Right lobe of liver (tissue), 4 donors: ENCODE measurements at regions not wholly inside any gene's neighbourhood (a gene's known extent, or its start where the extent isn't known, plus 50 kb on each side); places are given as distances from the start of the nearest gene placed in this dataset.

ENCODE experiments used
- CTCF ChIP-seq, 4 donors: fragments of 200-600 bp in 3 of 4; fragments of 450-650 bp in 1 of 4; IDR thresholded peaks; one replicate each; pipeline versions ENCODE4 v1.5.1 to v1.8.0; 2016 to 2022; ENCODE audit warnings: antibody characterized with exemption in 4 of 4, mild to moderate bottlenecking in 2 of 4
- POLR2A ChIP-seq: fragments of 450-650 bp; IDR thresholded peaks from one replicate; pipeline ENCODE4 v1.6.1; 2017; ENCODE audit warnings: antibody characterized with exemption, mild to moderate bottlenecking
- donor health status: DM: no; HTN: no; CAD: no.
- donor health status: DM: no; HTN: no; CAD: no.
- donor health status: DM: no; HTN: yes; CAD: no.

GRCh38 chr17:72535346-72535745, 414.5 kb downstream of the SOX9 start:
- TF ChIP-seq POLR2A (no peak), CTCF (IDR thresholded peaks at IDR 0.05) (no peak)
